A549 (cell line): ENCODE measurements at regions not wholly inside any gene's neighbourhood (a gene's known extent, or its start where the extent isn't known, plus 50 kb on each side); places are given as distances from the start of the nearest gene placed in this dataset.

Experiments used
- ATAC-seq, 2 experiments: fragments of 200-7000 bp in 1 of 2; fragments of >200 bp in 1 of 2; cut with Nextera tagmentation in 1 of 2; cut with Tn5 transposase in 1 of 2; 3 replicates each; pipeline versions ENCODE4 v1.8.0 to v1.9.1; 2018 to 2020; ENCODE audit warnings: mild to moderate bottlenecking in 1 of 2, moderate library complexity in 1 of 2
- CTCF ChIA-PET: fragments of 300-600 bp; sonication (Branson Sonifier 250); formaldehyde crosslinking; extraction: SDS; loops from one replicate; lab custom pipeline; 2021; ENCODE audit warnings: antibody characterized with exemption, inconsistent platforms; lab: Yijun Ruan, JAX
- POLR2A ChIA-PET: fragments of 350-600 bp; formaldehyde crosslinking; extraction: SDS; loops from one replicate; lab custom pipeline; 2021; ENCODE audit warnings: antibody characterized with exemption, inconsistent platforms; lab: Yijun Ruan, JAX
- DNase-seq, 2 experiments: peaks; one replicate each; pipeline versions ENCODE4 v3.0.0 to v3.0.0-alpha.2; 2011 to 2016; ENCODE audit warnings: low read depth in 1 of 2, low spot score in 1 of 2
- FAIRE-seq: peaks from 2 replicates; lab custom pipeline; 2011; peaks lifted over from hg19 to GRCh38; lab: Jason Lieb, UNC
- H3K27ac ChIP-seq, 2 experiments: fragments of >200 bp; sonication (Bioruptor Twin); formaldehyde crosslinking; 3 replicates each; pipeline ENCODE4 v1.5.1; 2016 to 2017
- H3K4me1 ChIP-seq: fragments of >200 bp; sonication (Bioruptor Twin); formaldehyde crosslinking; 3 replicates; pipeline ENCODE4 v1.6.1; 2016
- H3K4me2 ChIP-seq: fragments of >200 bp; sonication (Bioruptor Twin); formaldehyde crosslinking; 3 replicates; pipeline ENCODE4 v1.6.1; 2016
- H3K4me3 ChIP-seq: fragments of >200 bp; sonication (Bioruptor Twin); formaldehyde crosslinking; 3 replicates; pipeline ENCODE4 v1.5.1; 2016
- H3K9me3 ChIP-seq: fragments of >200 bp; sonication (Bioruptor Twin); formaldehyde crosslinking; 3 replicates; pipeline ENCODE4 v1.6.1; 2016
- BHLHE40 ChIP-seq: IDR thresholded peaks from 2 replicates; pipeline ENCODE4 v1.6.1; 2012; ENCODE audit warnings: low read depth, low read length, inconsistent platforms
- CBX2 ChIP-seq: fragments of 200-600 bp; sonication (generic); IDR thresholded peaks from 2 replicates; pipeline ENCODE4 v1.6.1; 2016; ENCODE audit warnings: low read depth, mild to moderate bottlenecking, borderline replicate concordance
- CBX8 ChIP-seq: fragments of 200-600 bp; sonication (generic); IDR thresholded peaks from 2 replicates; pipeline ENCODE4 v1.6.1; 2016
- CEBPB ChIP-seq, 2 experiments: fragments of >200 bp in 1 of 2; sonication (Bioruptor Twin) in 1 of 2; formaldehyde crosslinking in 1 of 2; IDR thresholded peaks; 2 replicates each; pipeline ENCODE4 v1.6.1; 2012 to 2016
- CHD4 ChIP-seq: fragments of 200-600 bp; sonication (generic); IDR thresholded peaks from 2 replicates; pipeline ENCODE4 v1.6.1; 2016; ENCODE audit warnings: antibody characterized with exemption, mild to moderate bottlenecking, borderline replicate concordance
- EHF ChIP-seq: fragments of 250-450 bp; sonication (Bioruptor Pico); IDR thresholded peaks from 2 replicates; pipeline ENCODE4 v1.5.0; 2020; ENCODE audit warnings: mild to moderate bottlenecking
- ESRRA ChIP-seq: fragments of 150-350 bp; IDR thresholded peaks from 2 replicates; pipeline ENCODE4 v1.6.1; 2014; ENCODE audit warnings: mild to moderate bottlenecking, low read length, borderline replicate concordance
- HDAC2 ChIP-seq: fragments of 200-600 bp; sonication (generic); IDR thresholded peaks from 2 replicates; pipeline ENCODE4 v1.6.1; 2016
- KDM1A ChIP-seq: fragments of 200-600 bp; sonication (generic); IDR thresholded peaks from 2 replicates; pipeline ENCODE4 v1.6.1; 2016; ENCODE audit warnings: low read depth, mild to moderate bottlenecking
- NPAS2 ChIP-seq: fragments of 250-450 bp; sonication (Bioruptor Pico); IDR thresholded peaks from 2 replicates; pipeline ENCODE4 v1.8.0; 2022; ENCODE audit warnings: mild to moderate bottlenecking, moderate library complexity, borderline replicate concordance
- PHF8 ChIP-seq: fragments of 200-600 bp; sonication (generic); IDR thresholded peaks from 2 replicates; pipeline ENCODE4 v1.6.1; 2016; ENCODE audit warnings: low read depth, mild to moderate bottlenecking, antibody characterized with exemption, moderate library complexity, borderline replicate concordance
- POLR2A ChIP-seq: IDR thresholded peaks from 2 replicates; pipeline ENCODE4 v1.6.1; 2012; ENCODE audit warnings: mild to moderate bottlenecking, low read length
- RAD21 ChIP-seq, 2 experiments: fragments of >200 bp in 1 of 2; sonication (Bioruptor Twin) in 1 of 2; formaldehyde crosslinking in 1 of 2; IDR thresholded peaks in 1 of 2; conservative IDR thresholded peaks in 1 of 2; 2 replicates in 1 of 2; 3 replicates in 1 of 2; pipeline ENCODE4 v1.6.1; 2012 to 2018; ENCODE audit warnings: inconsistent platforms in 1 of 2
- RCOR1 ChIP-seq: fragments of 150-350 bp; IDR thresholded peaks from 2 replicates; pipeline ENCODE4 v1.6.1; 2014; ENCODE audit warnings: antibody characterized with exemption, low read length, low read depth
- RFX5 ChIP-seq: fragments of 450-650 bp; IDR thresholded peaks from 2 replicates; pipeline ENCODE4 v1.7.1; 2014; ENCODE audit warnings: antibody characterized with exemption, mild to moderate bottlenecking, moderate library complexity
- SMC3 ChIP-seq: fragments of >200 bp; sonication (Bioruptor Twin); formaldehyde crosslinking; IDR thresholded peaks from 3 replicates; pipeline ENCODE4 v1.6.1; 2018; ENCODE audit warnings: inconsistent platforms
- ZC3H11A ChIP-seq: fragments of 450-650 bp; IDR thresholded peaks from 2 replicates; pipeline ENCODE4 v1.6.1; 2014; ENCODE audit warnings: antibody characterized with exemption, mild to moderate bottlenecking
- WGBS: methylation state at CpG from one replicate; pipeline ENCODE4 v1.1.6; 2017; ENCODE audit errors: missing lambda C conversion rate; 5-methylcytosine and 5-hydroxymethylcytosine counted together
- TF ChIP-seq, protein P1 (sequence below): IDR thresholded peaks from 2 replicates; pipeline ENCODE4 v1.6.1; 2012
- TF ChIP-seq, protein P2 (sequence below): fragments of >200 bp; sonication (Bioruptor Twin); formaldehyde crosslinking; IDR thresholded peaks from 3 replicates; pipeline ENCODE4 v1.6.1; 2016
- TF ChIP-seq, protein P3 (sequence below): fragments of 250-450 bp; sonication (Bioruptor Pico); IDR thresholded peaks from 2 replicates; pipeline ENCODE4 v1.5.0; 2020; ENCODE audit warnings: low read depth, mild to moderate bottlenecking, moderate library complexity
- TF ChIP-seq, protein P4 (sequence below): fragments of 200-600 bp; sonication (generic); IDR thresholded peaks from 2 replicates; pipeline ENCODE4 v1.6.1; 2016; ENCODE audit warnings: antibody characterized with exemption, mild to moderate bottlenecking, moderate library complexity
- TF ChIP-seq, protein P5 (sequence below): fragments of 450-650 bp; IDR thresholded peaks from 2 replicates; pipeline ENCODE4 v1.6.1; 2014; ENCODE audit warnings: antibody characterized with exemption
- TF ChIP-seq, protein P6 (sequence below): IDR thresholded peaks from 2 replicates; pipeline ENCODE4 v1.6.1; 2012

DNA sequence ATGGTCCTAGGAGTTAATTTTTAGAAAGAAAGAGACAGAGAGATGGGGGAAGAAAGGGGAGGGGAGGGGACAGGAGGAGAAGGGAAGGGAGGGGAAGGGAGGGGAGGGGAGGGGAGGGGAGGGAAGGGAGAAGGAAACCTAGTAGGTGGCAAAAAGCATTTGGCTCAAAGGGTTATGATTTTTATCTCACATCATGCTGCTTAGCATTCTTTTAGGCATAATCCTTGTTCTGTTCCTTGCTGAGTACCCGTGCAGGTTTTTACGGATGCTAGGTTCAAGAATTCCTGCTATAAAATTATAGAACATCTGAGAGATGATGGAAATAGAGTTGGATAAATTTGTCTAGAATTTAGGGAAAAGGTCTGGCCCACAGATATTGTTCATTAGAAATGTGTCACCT is 132.4 kb upstream of the PRSS1 start (continued):
- TF ChIP-seq CBX8 = no peak
- TF ChIP-seq RAD21 (conservative IDR thresholded peaks at IDR 0.05 in 1 of 2, IDR thresholded peaks at IDR 0.05 in 1 of 2) = no peak
- TF ChIP-seq CBX2 = no peak
- TF ChIP-seq RFX5 = no peak
- no peak for TF ChIP-seq CEBPB (IDR thresholded peaks at IDR 0.05)
- TF ChIP-seq, protein P1, sequence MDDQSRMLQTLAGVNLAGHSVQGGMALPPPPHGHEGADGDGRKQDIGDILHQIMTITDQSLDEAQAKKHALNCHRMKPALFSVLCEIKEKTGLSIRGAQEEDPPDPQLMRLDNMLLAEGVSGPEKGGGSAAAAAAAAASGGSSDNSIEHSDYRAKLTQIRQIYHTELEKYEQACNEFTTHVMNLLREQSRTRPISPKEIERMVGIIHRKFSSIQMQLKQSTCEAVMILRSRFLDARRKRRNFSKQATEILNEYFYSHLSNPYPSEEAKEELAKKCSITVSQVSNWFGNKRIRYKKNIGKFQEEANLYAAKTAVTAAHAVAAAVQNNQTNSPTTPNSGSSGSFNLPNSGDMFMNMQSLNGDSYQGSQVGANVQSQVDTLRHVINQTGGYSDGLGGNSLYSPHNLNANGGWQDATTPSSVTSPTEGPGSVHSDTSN = no peak
- TF ChIP-seq EHF (CRISPR knock-in tag) = no peak

DNA sequence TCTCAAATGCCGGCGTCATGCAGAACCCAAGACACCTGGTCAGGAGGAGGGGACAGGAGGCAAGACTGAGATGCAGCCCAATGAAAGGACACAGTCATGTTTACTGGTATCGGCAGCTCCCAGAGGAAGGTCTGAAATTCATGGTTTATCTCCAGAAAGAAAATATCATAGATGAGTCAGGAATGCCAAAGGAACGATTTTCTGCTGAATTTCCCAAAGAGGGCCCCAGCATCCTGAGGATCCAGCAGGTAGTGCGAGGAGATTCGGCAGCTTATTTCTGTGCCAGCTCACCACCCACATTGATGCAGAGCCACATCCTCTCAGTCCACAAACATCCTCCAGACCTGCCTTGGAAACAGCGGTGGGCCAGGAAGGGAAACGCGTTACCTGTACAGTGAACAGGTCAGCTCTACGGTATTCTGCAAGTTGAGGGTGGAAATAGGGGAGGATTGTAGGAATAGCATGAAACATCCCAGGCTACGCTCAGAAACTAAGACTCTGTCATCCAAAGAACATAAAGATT is 133.1 kb upstream of the PRSS1 start:
- FAIRE-seq (no peak), DNase-seq (no peak), ATAC-seq (no peak)
- Histone ChIP-seq H3K4me3 (no peak overlapping the region), H3K4me1 (no peaks in the 10 kb centered on the region), H3K27ac (no peak overlapping the region), H3K4me2 (no peak overlapping the region), H3K9me3 (no peaks in the 10 kb centered on the region)
- ChIA-PET CTCF (interaction anchor here (1.0 to 1.8 kb wide), 3 partner anchors 9 to 195 kb away, joined by 3 to 9 read pairs (median 3); no protein-coding TSS in a partner anchor), POLR2A (no interaction called here)
- 32% methylated on average over 11 of the region's 11 CpGs for WGBS
- TF ChIP-seq, protein P2, sequence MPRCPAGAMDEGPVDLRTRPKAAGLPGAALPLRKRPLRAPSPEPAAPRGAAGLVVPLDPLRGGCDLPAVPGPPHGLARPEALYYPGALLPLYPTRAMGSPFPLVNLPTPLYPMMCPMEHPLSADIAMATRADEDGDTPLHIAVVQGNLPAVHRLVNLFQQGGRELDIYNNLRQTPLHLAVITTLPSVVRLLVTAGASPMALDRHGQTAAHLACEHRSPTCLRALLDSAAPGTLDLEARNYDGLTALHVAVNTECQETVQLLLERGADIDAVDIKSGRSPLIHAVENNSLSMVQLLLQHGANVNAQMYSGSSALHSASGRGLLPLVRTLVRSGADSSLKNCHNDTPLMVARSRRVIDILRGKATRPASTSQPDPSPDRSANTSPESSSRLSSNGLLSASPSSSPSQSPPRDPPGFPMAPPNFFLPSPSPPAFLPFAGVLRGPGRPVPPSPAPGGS = no peak
- TF ChIP-seq RCOR1 = no peak
- TF ChIP-seq CHD4 = no peak
- no peak for TF ChIP-seq ESRRA
- no peak for TF ChIP-seq NPAS2 (CRISPR knock-in tag)
- TF ChIP-seq, protein P3, sequence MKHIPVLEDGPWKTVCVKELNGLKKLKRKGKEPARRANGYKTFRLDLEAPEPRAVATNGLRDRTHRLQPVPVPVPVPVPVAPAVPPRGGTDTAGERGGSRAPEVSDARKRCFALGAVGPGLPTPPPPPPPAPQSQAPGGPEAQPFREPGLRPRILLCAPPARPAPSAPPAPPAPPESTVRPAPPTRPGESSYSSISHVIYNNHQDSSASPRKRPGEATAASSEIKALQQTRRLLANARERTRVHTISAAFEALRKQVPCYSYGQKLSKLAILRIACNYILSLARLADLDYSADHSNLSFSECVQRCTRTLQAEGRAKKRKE (CRISPR knock-in tag) = no peak
- no peak for TF ChIP-seq ZC3H11A

DNA sequence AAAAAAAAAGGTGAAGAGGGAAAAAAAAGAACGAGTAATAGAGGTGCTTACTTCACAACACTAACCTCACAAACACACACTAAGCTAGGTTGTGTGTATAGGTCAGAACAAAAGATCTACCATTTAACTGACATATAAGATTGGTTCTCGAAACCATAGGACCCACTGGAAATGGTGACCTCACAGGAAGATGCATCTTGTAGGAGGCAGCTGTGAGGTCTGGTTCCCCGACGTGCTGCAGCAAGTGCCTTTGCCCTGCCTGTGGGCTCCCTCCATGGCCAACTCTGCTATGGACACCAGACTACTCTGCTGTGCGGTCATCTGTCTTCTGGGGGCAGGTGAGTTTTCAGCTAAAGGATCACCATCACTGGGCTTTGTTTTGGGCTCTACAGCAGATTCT is 133.8 kb upstream of the PRSS1 start:
- Histone ChIP-seq H3K9me3 (no peaks in the 10 kb centered on the region), H3K4me3 (no peak overlapping the region), H3K4me2 (no peak overlapping the region)
- 15% methylated on average over 5 of the region's 5 CpGs for WGBS
- ATAC-seq (no peak), DNase-seq (no peak), FAIRE-seq (no peak)
- ChIA-PET POLR2A (no interaction called here), CTCF (interaction anchor here (1.0 to 1.8 kb wide), 5 partner anchors 9 to 196 kb away, joined by 3 to 9 read pairs (median 3); no protein-coding TSS in a partner anchor)
- TF ChIP-seq CHD4 (no peak), EHF (CRISPR knock-in tag) (no peak), BHLHE40 (no peak), RAD21 (conservative IDR thresholded peaks at IDR 0.05 in 1 of 2, IDR thresholded peaks at IDR 0.05 in 1 of 2) (no peak), POLR2A (no peak), HDAC2 (no peak), KDM1A (no peak), PHF8 (no peak), SMC3 (no peak)
- TF ChIP-seq, protein P4, sequence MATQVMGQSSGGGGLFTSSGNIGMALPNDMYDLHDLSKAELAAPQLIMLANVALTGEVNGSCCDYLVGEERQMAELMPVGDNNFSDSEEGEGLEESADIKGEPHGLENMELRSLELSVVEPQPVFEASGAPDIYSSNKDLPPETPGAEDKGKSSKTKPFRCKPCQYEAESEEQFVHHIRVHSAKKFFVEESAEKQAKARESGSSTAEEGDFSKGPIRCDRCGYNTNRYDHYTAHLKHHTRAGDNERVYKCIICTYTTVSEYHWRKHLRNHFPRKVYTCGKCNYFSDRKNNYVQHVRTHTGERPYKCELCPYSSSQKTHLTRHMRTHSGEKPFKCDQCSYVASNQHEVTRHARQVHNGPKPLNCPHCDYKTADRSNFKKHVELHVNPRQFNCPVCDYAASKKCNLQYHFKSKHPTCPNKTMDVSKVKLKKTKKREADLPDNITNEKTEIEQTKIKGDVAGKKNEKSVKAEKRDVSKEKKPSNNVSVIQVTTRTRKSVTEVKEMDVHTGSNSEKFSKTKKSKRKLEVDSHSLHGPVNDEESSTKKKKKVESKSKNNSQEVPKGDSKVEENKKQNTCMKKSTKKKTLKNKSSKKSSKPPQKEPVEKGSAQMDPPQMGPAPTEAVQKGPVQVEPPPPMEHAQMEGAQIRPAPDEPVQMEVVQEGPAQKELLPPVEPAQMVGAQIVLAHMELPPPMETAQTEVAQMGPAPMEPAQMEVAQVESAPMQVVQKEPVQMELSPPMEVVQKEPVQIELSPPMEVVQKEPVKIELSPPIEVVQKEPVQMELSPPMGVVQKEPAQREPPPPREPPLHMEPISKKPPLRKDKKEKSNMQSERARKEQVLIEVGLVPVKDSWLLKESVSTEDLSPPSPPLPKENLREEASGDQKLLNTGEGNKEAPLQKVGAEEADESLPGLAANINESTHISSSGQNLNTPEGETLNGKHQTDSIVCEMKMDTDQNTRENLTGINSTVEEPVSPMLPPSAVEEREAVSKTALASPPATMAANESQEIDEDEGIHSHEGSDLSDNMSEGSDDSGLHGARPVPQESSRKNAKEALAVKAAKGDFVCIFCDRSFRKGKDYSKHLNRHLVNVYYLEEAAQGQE = no peak
- TF ChIP-seq, protein P1 = no peak
- TF ChIP-seq, protein P5, sequence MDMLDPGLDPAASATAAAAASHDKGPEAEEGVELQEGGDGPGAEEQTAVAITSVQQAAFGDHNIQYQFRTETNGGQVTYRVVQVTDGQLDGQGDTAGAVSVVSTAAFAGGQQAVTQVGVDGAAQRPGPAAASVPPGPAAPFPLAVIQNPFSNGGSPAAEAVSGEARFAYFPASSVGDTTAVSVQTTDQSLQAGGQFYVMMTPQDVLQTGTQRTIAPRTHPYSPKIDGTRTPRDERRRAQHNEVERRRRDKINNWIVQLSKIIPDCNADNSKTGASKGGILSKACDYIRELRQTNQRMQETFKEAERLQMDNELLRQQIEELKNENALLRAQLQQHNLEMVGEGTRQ = no peak
- TF ChIP-seq, protein P6, sequence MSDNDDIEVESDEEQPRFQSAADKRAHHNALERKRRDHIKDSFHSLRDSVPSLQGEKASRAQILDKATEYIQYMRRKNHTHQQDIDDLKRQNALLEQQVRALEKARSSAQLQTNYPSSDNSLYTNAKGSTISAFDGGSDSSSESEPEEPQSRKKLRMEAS = no peak
- TF ChIP-seq, all 56 proteins: peak for 0
- no peaks in the 10 kb centered on the region for H3K4me1 ChIP-seq
- no peak overlapping the region for H3K27ac ChIP-seq
